H1 (cell line): ENCODE measurements at regions not wholly inside any gene's neighbourhood (a gene's known extent, or its start where the extent isn't known, plus 50 kb on each side); places are given as distances from the start of the nearest gene placed in this dataset.

Source experiments
- BRCA1 ChIP-seq: IDR thresholded peaks from 2 replicates; pipeline ENCODE4 v1.6.1; 2012; ENCODE audit warnings: low read depth, low read length, improper control_type of control experiment
- CBX8 ChIP-seq: fragments of 300-800, 300-1000 bp; sonication (generic); IDR thresholded peaks from 2 replicates; pipeline ENCODE4 v1.7.1; 2016; ENCODE audit warnings: low read depth, low read length, borderline replicate concordance
- CHD2 ChIP-seq: IDR thresholded peaks from 2 replicates; pipeline ENCODE4 v1.6.1; 2012; ENCODE audit warnings: low read length, improper control_type of control experiment
- CTCF ChIP-seq, 3 experiments: IDR thresholded peaks; 1 replicate in 2 of 3; 2 replicates in 1 of 3; pipeline versions ENCODE4 v1.5.1 to v1.6.1; 2011; ENCODE audit warnings: low read length in 3 of 3, mild to moderate bottlenecking in 3 of 3, inconsistent platforms in 2 of 3, low read depth in 1 of 3, moderate library complexity in 1 of 3; ENCODE audit not compliant: insufficient read depth in 1 of 3; ENCODE audit errors: control extremely low read depth in 1 of 3
- HDAC6 ChIP-seq: IDR thresholded peaks from one replicate; pipeline ENCODE4 v1.7.1; 2012; ENCODE audit warnings: low read depth, mild to moderate bottlenecking, inconsistent platforms, low read length, moderate library complexity
- KDM5A ChIP-seq: fragments of 200-600 bp; IDR thresholded peaks from 2 replicates; pipeline ENCODE4 v1.7.1; 2012; ENCODE audit warnings: mild to moderate bottlenecking, low read length, inconsistent platforms, mixed read lengths
- MAX ChIP-seq: IDR thresholded peaks from 2 replicates; pipeline ENCODE4 v1.6.1; 2012; ENCODE audit warnings: inconsistent platforms
- POLR2A ChIP-seq, 2 experiments: IDR thresholded peaks; 1 replicate in 1 of 2; 2 replicates in 1 of 2; pipeline ENCODE4 v1.6.1; 2011; ENCODE audit warnings: low read depth in 2 of 2, low read length in 2 of 2, mild to moderate bottlenecking in 2 of 2; ENCODE audit errors: control extremely low read depth in 1 of 2
- SAP30 ChIP-seq: fragments of 300-600 bp; sonication (generic); IDR thresholded peaks from 2 replicates; pipeline ENCODE4 v1.7.1; 2012; ENCODE audit warnings: low read length, moderate library complexity, mild to moderate bottlenecking, inconsistent platforms; ENCODE audit not compliant: insufficient read depth, insufficient replicate concordance
- SIN3A ChIP-seq, 2 experiments: IDR thresholded peaks in 1 of 2; conservative IDR thresholded peaks in 1 of 2; 2 replicates each; pipeline ENCODE4 v1.6.1; 2011 to 2012; ENCODE audit warnings: low read length in 2 of 2, improper control_type of control experiment in 1 of 2, low read depth in 1 of 2, mild to moderate bottlenecking in 1 of 2
- TBP ChIP-seq: IDR thresholded peaks from 2 replicates; pipeline ENCODE4 v1.6.1; 2011; ENCODE audit warnings: low read depth, low read length, improper control_type of control experiment
- TCF12 ChIP-seq: IDR thresholded peaks from 2 replicates; pipeline ENCODE4 v1.6.1; 2011; ENCODE audit warnings: low read depth, mild to moderate bottlenecking, low read length

- no peak for TF ChIP-seq POLR2A (IDR thresholded peaks at IDR 0.05; ENCODE audit: control extremely low read depth in 1 of 2, low read depth in 2 of 2, low read length in 2 of 2)
- TF ChIP-seq CTCF (IDR thresholded peaks at IDR 0.05; ENCODE audit: control extremely low read depth in 1 of 3, insufficient read depth in 1 of 3, low read depth in 1 of 3, low read length in 3 of 3) = peak in 2 of 3 experiments; percentile 50 to 63; a peak in 3 of 4 replicates
- TF ChIP-seq SIN3A (conservative IDR thresholded peaks at IDR 0.05 in 1 of 2, IDR thresholded peaks at IDR 0.05 in 1 of 2; ENCODE audit: low read depth in 1 of 2, low read length in 2 of 2) = no peak
- no peak for TF ChIP-seq CBX8
- no peak for TF ChIP-seq TCF12
- no peak for TF ChIP-seq CHD2
- TF ChIP-seq TBP = no peak
- TF ChIP-seq MAX = no peak
- TF ChIP-seq KDM5A = no peak
- no peak for TF ChIP-seq HDAC6
- no peak for TF ChIP-seq SAP30
- no peak for TF ChIP-seq BRCA1
Observed at GRCh38 chr5:167050568-167051401, 1240.7 kb upstream of the WWC1 start.
